HCT116 (cell line): ENCODE measurements at regions not wholly inside any gene's neighbourhood (a gene's known extent, or its start where the extent isn't known, plus 50 kb on each side); places are given as distances from the start of the nearest gene placed in this dataset.

ENCODE experiments used
- ATAC-seq: fragments of 200-7000 bp; cut with Tn5 transposase; 2 replicates; pipeline ENCODE4 v1.9.1; 2020; ENCODE audit warnings: mild to moderate bottlenecking, moderate library complexity
- BruUV-seq: library from RNA; stranded (reverse); fragments of 400-500 nt; replicated peaks from 2 replicates; lab custom pipeline; 2021; lab: Mats Ljungman, UMichigan
- CTCF ChIA-PET: fragments of 300-600 bp; sonication (Branson Sonifier 250); formaldehyde crosslinking; loops from one replicate; lab custom pipeline; 2021; ENCODE audit warnings: antibody characterized with exemption; lab: Charles Lee
- POLR2A ChIA-PET: fragments of 300-600, 350-600 bp; sonication (Branson Sonifier 250); formaldehyde crosslinking; loops from one replicate; lab custom pipeline; 2021; ENCODE audit warnings: antibody characterized with exemption; lab: Charles Lee
- RAD21 ChIA-PET, 2 experiments: fragments of 300-600 bp; sonication (Branson Sonifier 250); formaldehyde crosslinking; loops; one replicate each; lab custom pipeline; 2023; ENCODE audit warnings: low total read pairs in 2 of 2; ENCODE audit not compliant: uncharacterized antibody in 2 of 2, unreplicated experiment in 2 of 2, low non-redundant PET in 1 of 2; lab: Charles Lee
- DNase-seq: peaks from one replicate; pipeline ENCODE4 v3.0.0-alpha.2; 2010; ENCODE audit warnings: low read depth, low spot score
- H2AFZ ChIP-seq: fragments of 200-600 bp; shearing (Covaris generic), sonication (generic); 2 replicates; pipeline ENCODE4 v1.6.1; 2017; ENCODE audit warnings: low read depth, mixed run types, mixed read lengths, antibody characterized with exemption, low read length; ENCODE audit not compliant: poor library complexity, severe bottlenecking
- H3K27ac ChIP-seq: 2 replicates; pipeline ENCODE4 v1.5.1; 2012; ENCODE audit warnings: low read depth, low read length
- H3K27me3 ChIP-seq: fragments of 200-600 bp; sonication (generic); 2 replicates; pipeline ENCODE4 v1.6.1; 2016; ENCODE audit warnings: mixed run types, low read length, mixed read lengths; ENCODE audit not compliant: insufficient read depth
- H3K36me3 ChIP-seq, 2 experiments: fragments of 200-500 bp in 1 of 2; fragments of 200-600 bp in 1 of 2; sonication (Bioruptor generic) in 1 of 2; sonication (generic) in 1 of 2; 2 replicates each; pipeline versions ENCODE4 v1.5.1 to v1.6.1; 2014 to 2016; ENCODE audit warnings: low read length in 2 of 2, inconsistent platforms in 1 of 2, mixed read lengths in 1 of 2, mixed run types in 1 of 2; ENCODE audit not compliant: insufficient read depth in 2 of 2, control insufficient read depth in 1 of 2
- H3K4me1 ChIP-seq, 2 experiments: fragments of 200-600 bp in 1 of 2; sonication (generic) in 1 of 2; 2 replicates each; pipeline versions ENCODE4 v1.5.1 to v1.6.1; 2012 to 2017; ENCODE audit warnings: low read length in 2 of 2, inconsistent platforms in 1 of 2, mild to moderate bottlenecking in 1 of 2, mixed read lengths in 1 of 2, mixed run types in 1 of 2, moderate library complexity in 1 of 2; ENCODE audit not compliant: insufficient read depth in 2 of 2, control insufficient read depth in 1 of 2
- H3K4me2 ChIP-seq: fragments of 200-600 bp; sonication (generic); 2 replicates; pipeline ENCODE4 v1.6.1; 2017; ENCODE audit warnings: mixed run types, low read length, mixed read lengths
- H3K4me3 ChIP-seq, 2 experiments: fragments of 200-600 bp in 1 of 2; sonication (generic) in 1 of 2; replicated peaks in 1 of 2; 2 replicates each; pipeline ENCODE4 v1.5.1; 2011 to 2016; ENCODE audit warnings: low read length in 2 of 2, control low read depth in 1 of 2, low read depth in 1 of 2, mild to moderate bottlenecking in 1 of 2, mixed read lengths in 1 of 2, mixed run types in 1 of 2
- H3K79me2 ChIP-seq: fragments of 200-600 bp; sonication (generic); 2 replicates; pipeline ENCODE4 v1.6.1; 2017; ENCODE audit warnings: mild to moderate bottlenecking, mixed run types, low read length, moderate library complexity, mixed read lengths; ENCODE audit not compliant: insufficient read depth
- H3K9ac ChIP-seq: fragments of 200-600 bp; sonication (generic); 2 replicates; pipeline ENCODE4 v1.6.1; 2016; ENCODE audit warnings: low read length, mixed read lengths
- H3K9me2 ChIP-seq: fragments of 200-600 bp; sonication (generic), shearing (Covaris generic); 2 replicates; pipeline ENCODE4 v1.6.1; 2017; ENCODE audit warnings: mixed run types, mild to moderate bottlenecking, moderate library complexity; ENCODE audit not compliant: insufficient read depth
- H3K9me3 ChIP-seq, 2 experiments: fragments of 200-500 bp in 1 of 2; fragments of 200-600 bp in 1 of 2; sonication (Bioruptor generic) in 1 of 2; sonication (generic) in 1 of 2; 2 replicates each; pipeline ENCODE4 v1.6.1; 2014 to 2017; ENCODE audit warnings: low read length in 2 of 2, mixed read lengths in 2 of 2, inconsistent platforms in 1 of 2, low read depth in 1 of 2, mild to moderate bottlenecking in 1 of 2, mixed run types in 1 of 2, moderate library complexity in 1 of 2; ENCODE audit not compliant: control insufficient read depth in 1 of 2, insufficient read depth in 1 of 2
- H4K20me1 ChIP-seq: fragments of 200-600 bp; sonication (generic), shearing (Covaris generic); 2 replicates; pipeline ENCODE4 v1.6.1; 2017; ENCODE audit warnings: mixed run types, mild to moderate bottlenecking, moderate library complexity; ENCODE audit not compliant: insufficient read depth
- CEBPB ChIP-seq: IDR thresholded peaks from 2 replicates; pipeline ENCODE4 v1.6.1; 2012; ENCODE audit warnings: low read depth
- EZH2phosphoT487 ChIP-seq: fragments of 200-600 bp; IDR thresholded peaks from 2 replicates; pipeline ENCODE4 v1.6.1; 2018; ENCODE audit warnings: antibody characterized with exemption, borderline replicate concordance
- SP1 ChIP-seq: IDR thresholded peaks from 2 replicates; pipeline ENCODE4 v1.6.1; 2012; ENCODE audit warnings: low read depth
- SRF ChIP-seq: IDR thresholded peaks from 2 replicates; pipeline ENCODE4 v1.6.1; 2012; ENCODE audit warnings: low read depth
- ZNF274 ChIP-seq: fragments of 200-500 bp; sonication (Bioruptor generic); IDR thresholded peaks from 2 replicates; pipeline ENCODE4 v1.6.1; 2014; ENCODE audit warnings: mild to moderate bottlenecking, low read depth, low read length, inconsistent platforms
- intact Hi-C: fragments of 100-400 bp; cut with micrococcal nuclease; formaldehyde crosslinking; loops from 2 replicates; pipeline ENCODE4 v1.10.0; 2022
- TF ChIP-seq, protein P1 (sequence below), 3 experiments: fragments of 200-600 bp in 1 of 3; sonication (generic) in 1 of 3; IDR thresholded peaks in 2 of 3; conservative IDR thresholded peaks in 1 of 3; 2 replicates each; pipeline ENCODE4 v1.5.1; 2012 to 2017; ENCODE audit warnings: low read depth in 2 of 3, low read length in 2 of 3, antibody characterized with exemption in 1 of 3, borderline replicate concordance in 1 of 3, control low read depth in 1 of 3, mild to moderate bottlenecking in 1 of 3, mixed read lengths in 1 of 3, mixed run types in 1 of 3, moderate library complexity in 1 of 3; ENCODE audit not compliant: insufficient read depth in 1 of 3
- TF ChIP-seq, protein P2 (sequence below): IDR thresholded peaks from 2 replicates; pipeline ENCODE4 v1.6.1; 2012
- TF ChIP-seq, protein P3 (sequence below): IDR thresholded peaks from 2 replicates; pipeline ENCODE4 v1.6.1; 2011; ENCODE audit warnings: mild to moderate bottlenecking, low read length, moderate library complexity; ENCODE audit not compliant: insufficient replicate concordance; ENCODE audit errors: extremely low read depth

DNA sequence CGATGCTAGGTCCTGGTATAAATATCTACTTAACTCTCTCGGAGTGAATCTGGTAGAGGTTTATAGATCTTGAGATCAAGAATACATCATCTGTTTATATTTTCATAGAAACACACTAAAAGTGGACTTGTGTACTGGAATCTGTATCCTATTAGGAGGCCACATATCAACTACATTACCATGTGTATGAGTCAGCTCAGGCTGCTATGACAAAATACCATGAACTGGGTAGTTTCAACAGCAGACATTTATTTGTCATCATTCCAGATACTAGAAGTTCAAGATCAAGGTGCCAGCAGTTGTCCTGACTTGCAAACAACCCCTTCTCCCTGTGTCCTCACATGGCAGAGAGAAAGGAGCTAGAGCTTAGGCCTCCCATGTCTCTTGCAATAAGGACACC is 113.9 kb upstream of the PFKP start:
- peaks cover 0 to 8% of the 10 kb centered on the region in 2 experiments; a peak in 1 of 4 replicates for H3K4me1 ChIP-seq
- no peaks in the 10 kb centered on the region for H4K20me1 ChIP-seq
- POLR2A ChIA-PET, result no interaction called here
- no peak for TF ChIP-seq SP1
- TF ChIP-seq, protein P1, sequence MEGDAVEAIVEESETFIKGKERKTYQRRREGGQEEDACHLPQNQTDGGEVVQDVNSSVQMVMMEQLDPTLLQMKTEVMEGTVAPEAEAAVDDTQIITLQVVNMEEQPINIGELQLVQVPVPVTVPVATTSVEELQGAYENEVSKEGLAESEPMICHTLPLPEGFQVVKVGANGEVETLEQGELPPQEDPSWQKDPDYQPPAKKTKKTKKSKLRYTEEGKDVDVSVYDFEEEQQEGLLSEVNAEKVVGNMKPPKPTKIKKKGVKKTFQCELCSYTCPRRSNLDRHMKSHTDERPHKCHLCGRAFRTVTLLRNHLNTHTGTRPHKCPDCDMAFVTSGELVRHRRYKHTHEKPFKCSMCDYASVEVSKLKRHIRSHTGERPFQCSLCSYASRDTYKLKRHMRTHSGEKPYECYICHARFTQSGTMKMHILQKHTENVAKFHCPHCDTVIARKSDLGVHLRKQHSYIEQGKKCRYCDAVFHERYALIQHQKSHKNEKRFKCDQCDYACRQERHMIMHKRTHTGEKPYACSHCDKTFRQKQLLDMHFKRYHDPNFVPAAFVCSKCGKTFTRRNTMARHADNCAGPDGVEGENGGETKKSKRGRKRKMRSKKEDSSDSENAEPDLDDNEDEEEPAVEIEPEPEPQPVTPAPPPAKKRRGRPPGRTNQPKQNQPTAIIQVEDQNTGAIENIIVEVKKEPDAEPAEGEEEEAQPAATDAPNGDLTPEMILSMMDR (IDR thresholded peaks at IDR 0.05 in 2 of 3, conservative IDR thresholded peaks at IDR 0.05 in 1 of 3; ENCODE audit: borderline replicate concordance in 1 of 3, insufficient read depth in 1 of 3, low read depth in 2 of 3, low read length in 2 of 3), result no peak
- no peak for TF ChIP-seq EZH2phosphoT487
- TF ChIP-seq, protein P2, sequence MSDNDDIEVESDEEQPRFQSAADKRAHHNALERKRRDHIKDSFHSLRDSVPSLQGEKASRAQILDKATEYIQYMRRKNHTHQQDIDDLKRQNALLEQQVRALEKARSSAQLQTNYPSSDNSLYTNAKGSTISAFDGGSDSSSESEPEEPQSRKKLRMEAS, result no peak
- H3K4me2 ChIP-seq, result no peak overlapping the region
- no peaks in the 10 kb centered on the region for H3K9me2 ChIP-seq
- no TSS peak for BruUV-seq
- H3K9me3 ChIP-seq, result no peaks in the 10 kb centered on the region
- H3K9ac ChIP-seq, result no peak overlapping the region
- no peak for DNase-seq
- H3K27me3 ChIP-seq, result peaks cover 37% of the 10 kb centered on the region; the same call in 1 of the 2 replicates
- ATAC-seq, result no peak
- intact Hi-C loops, result no loop called here
- no peak overlapping the region for H3K4me3 ChIP-seq
- no peaks in the 10 kb centered on the region for H3K36me3 ChIP-seq
- RAD21 ChIA-PET, result no interaction called here
- H3K79me2 ChIP-seq, result no peaks in the 10 kb centered on the region
- H3K27ac ChIP-seq, result no peak overlapping the region
- CTCF ChIA-PET, result no interaction called here
- H2AFZ ChIP-seq, result no peak overlapping the region

DNA sequence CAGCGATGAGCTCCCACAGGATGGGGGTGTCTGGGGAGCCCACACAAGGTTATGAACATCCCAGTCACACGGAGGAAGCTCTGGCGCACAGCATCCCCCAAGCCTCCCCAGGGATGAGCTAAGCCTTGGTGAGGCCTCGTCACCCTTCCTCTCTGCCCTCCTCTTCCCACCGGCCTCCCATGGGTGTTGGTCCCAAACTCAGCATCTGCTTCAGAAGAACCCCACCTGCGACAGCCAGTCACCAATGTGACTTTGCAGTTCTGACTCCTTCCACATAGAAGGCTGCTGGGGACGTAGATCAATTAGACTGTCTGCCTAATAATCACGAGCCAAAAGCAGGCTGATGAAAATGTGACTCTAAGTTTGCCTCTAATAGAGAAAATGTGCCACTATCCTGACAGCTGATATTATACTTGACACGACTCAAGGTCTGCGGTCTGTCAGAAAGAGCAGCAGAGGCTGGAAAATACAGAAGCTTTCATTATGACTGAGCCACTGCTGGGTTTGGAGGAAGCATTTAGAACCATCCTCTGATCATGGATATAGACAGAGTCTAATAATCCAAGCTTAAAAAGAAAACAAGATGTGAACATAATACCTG is 116.0 kb upstream of the PFKP start:
- Histone ChIP-seq H3K9me2 (no peaks in the 10 kb centered on the region), H3K27me3 (peaks cover 49% of the 10 kb centered on the region), H4K20me1 (no peaks in the 10 kb centered on the region), H3K4me1 (peaks cover 0 to 8% of the 10 kb centered on the region in 2 experiments; a peak in 1 of 4 replicates), H3K9me3 (no peaks in the 10 kb centered on the region), H3K79me2 (no peaks in the 10 kb centered on the region), H3K9ac (no peak overlapping the region), H3K36me3 (no peaks in the 10 kb centered on the region), H3K4me2 (no peak overlapping the region), H2AFZ (no peak overlapping the region), H3K27ac (no peak overlapping the region), H3K4me3 (no peak overlapping the region)
- ChIA-PET POLR2A (no interaction called here), RAD21 (interaction anchor here in 1 of 2 experiments (0.7 kb wide), 1 partner anchor 27 kb away, joined by 3 read pairs; no protein-coding TSS in a partner anchor), CTCF (no interaction called here)
- TF ChIP-seq ZNF274 (no peak), CEBPB (no peak), SRF (no peak)
- TF ChIP-seq, protein P3, sequence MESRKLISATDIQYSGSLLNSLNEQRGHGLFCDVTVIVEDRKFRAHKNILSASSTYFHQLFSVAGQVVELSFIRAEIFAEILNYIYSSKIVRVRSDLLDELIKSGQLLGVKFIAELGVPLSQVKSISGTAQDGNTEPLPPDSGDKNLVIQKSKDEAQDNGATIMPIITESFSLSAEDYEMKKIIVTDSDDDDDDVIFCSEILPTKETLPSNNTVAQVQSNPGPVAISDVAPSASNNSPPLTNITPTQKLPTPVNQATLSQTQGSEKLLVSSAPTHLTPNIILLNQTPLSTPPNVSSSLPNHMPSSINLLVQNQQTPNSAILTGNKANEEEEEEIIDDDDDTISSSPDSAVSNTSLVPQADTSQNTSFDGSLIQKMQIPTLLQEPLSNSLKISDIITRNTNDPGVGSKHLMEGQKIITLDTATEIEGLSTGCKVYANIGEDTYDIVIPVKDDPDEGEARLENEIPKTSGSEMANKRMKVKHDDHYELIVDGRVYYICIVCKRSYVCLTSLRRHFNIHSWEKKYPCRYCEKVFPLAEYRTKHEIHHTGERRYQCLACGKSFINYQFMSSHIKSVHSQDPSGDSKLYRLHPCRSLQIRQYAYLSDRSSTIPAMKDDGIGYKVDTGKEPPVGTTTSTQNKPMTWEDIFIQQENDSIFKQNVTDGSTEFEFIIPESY, result no peak
- DNase-seq (no peak), ATAC-seq (no peak)
- BruUV-seq, result no TSS peak
- intact Hi-C loops, result no loop called here
